H1 (cell line): ENCODE measurements at regions not wholly inside any gene's neighbourhood (a gene's known extent, or its start where the extent isn't known, plus 50 kb on each side); places are given as distances from the start of the nearest gene placed in this dataset.

Experiments
- CTCF ChIA-PET: fragments of 300-600 bp; sonication (Branson Sonifier 250); formaldehyde crosslinking; loops from one replicate; lab custom pipeline; 2021; ENCODE audit not compliant: partially characterized antibody; lab: Charles Lee
- POLR2A ChIA-PET: fragments of 300-600 bp; sonication (Branson Sonifier 250); formaldehyde crosslinking; loops from one replicate; lab custom pipeline; 2021; ENCODE audit warnings: inconsistent platforms; ENCODE audit not compliant: partially characterized antibody; lab: Charles Lee
- DNase-seq, 2 experiments: peaks; one replicate each; pipeline versions ENCODE4 v3.0.0 to v3.0.0-alpha.2; 2010 to 2022; ENCODE audit warnings: low spot score in 2 of 2, low read depth in 1 of 2, mixed read lengths in 1 of 2
- FAIRE-seq: peaks from 2 replicates; lab custom pipeline; 2011; peaks lifted over from hg19 to GRCh38; lab: Jason Lieb, UNC
- H2AFZ ChIP-seq: 2 replicates; pipeline ENCODE4 v1.8.1; 2012; ENCODE audit warnings: low read length, inconsistent platforms
- H2AK5ac ChIP-seq: 2 replicates; pipeline ENCODE4 v1.6.1; 2013; ENCODE audit warnings: low read depth, low read length
- H2BK120ac ChIP-seq: replicated peaks from 2 replicates; pipeline ENCODE3; 2013; ENCODE audit warnings: low read depth, low read length, inconsistent platforms
- H2BK12ac ChIP-seq: 2 replicates; pipeline ENCODE4 v1.6.1; 2013; ENCODE audit warnings: low read depth, low read length
- H2BK15ac ChIP-seq: 2 replicates; pipeline ENCODE4 v1.6.1; 2013; ENCODE audit warnings: low read length
- H2BK20ac ChIP-seq: 2 replicates; pipeline ENCODE4 v1.6.1; 2013; ENCODE audit warnings: low read length
- H2BK5ac ChIP-seq: 2 replicates; pipeline ENCODE4 v1.6.1; 2013; ENCODE audit warnings: low read depth, low read length
- H3K14ac ChIP-seq: 2 replicates; pipeline ENCODE4 v1.6.1; 2013; ENCODE audit warnings: inconsistent platforms; ENCODE audit not compliant: insufficient read length
- H3K18ac ChIP-seq: 2 replicates; pipeline ENCODE4 v1.6.1; 2013; ENCODE audit warnings: low read length; ENCODE audit errors: extremely low read depth
- H3K23ac ChIP-seq: 2 replicates; pipeline ENCODE4 v1.6.1; 2013; ENCODE audit warnings: inconsistent platforms; ENCODE audit not compliant: insufficient read length
- H3K23me2 ChIP-seq: 2 replicates; pipeline ENCODE4 v1.6.1; 2013; ENCODE audit warnings: low read depth, low read length
- H3K27ac ChIP-seq: 2 replicates; pipeline ENCODE4 v1.6.1; 2011; ENCODE audit warnings: low read depth, low read length, inconsistent platforms
- H3K27me3 ChIP-seq, 4 experiments: replicated peaks in 1 of 4; 1 replicate in 1 of 4; 2 replicates in 3 of 4; pipeline versions ENCODE4 v1.6.1 to v1.8.1; 2011 to 2013; ENCODE audit warnings: low read length in 3 of 4, mild to moderate bottlenecking in 3 of 4, inconsistent platforms in 2 of 4, mixed read lengths in 2 of 4, moderate library complexity in 1 of 4; ENCODE audit not compliant: control insufficient read depth in 3 of 4, insufficient read depth in 3 of 4; ENCODE audit errors: extremely low read depth in 1 of 4
- H3K36me3 ChIP-seq, 4 experiments: 2 replicates each; pipeline versions ENCODE4 v1.6.1 to v1.8.1; 2011 to 2013; ENCODE audit warnings: mild to moderate bottlenecking in 4 of 4, low read length in 3 of 4, moderate library complexity in 2 of 4, control low read depth in 1 of 4, inconsistent platforms in 1 of 4; ENCODE audit not compliant: insufficient read depth in 4 of 4, control insufficient read depth in 2 of 4
- H3K4ac ChIP-seq: replicated peaks from 2 replicates; pipeline ENCODE3; 2013; ENCODE audit warnings: low read length, low read depth, mixed read lengths, inconsistent platforms; ENCODE audit not compliant: insufficient read length
- H3K4me1 ChIP-seq, 4 experiments: replicated peaks in 1 of 4; 1 replicate in 1 of 4; 2 replicates in 3 of 4; pipeline versions ENCODE4 v1.6.1 to v1.8.1; 2011 to 2013; ENCODE audit warnings: low read length in 3 of 4, inconsistent platforms in 2 of 4, mixed read lengths in 1 of 4; ENCODE audit not compliant: insufficient read depth in 4 of 4, control insufficient read depth in 3 of 4
- H3K4me2 ChIP-seq, 2 experiments: 2 replicates each; pipeline versions ENCODE4 v1.6.1 to v1.8.1; 2011 to 2013; ENCODE audit warnings: low read depth in 2 of 2, low read length in 2 of 2, control low read depth in 1 of 2, inconsistent platforms in 1 of 2, mild to moderate bottlenecking in 1 of 2; ENCODE audit not compliant: insufficient read depth in 1 of 2
- H3K4me3 ChIP-seq, 4 experiments: fragments of 200-600, 300-600 bp in 1 of 4; sonication (generic), shearing (Covaris generic), sonication (Bioruptor Twin) in 1 of 4; 2 replicates each; pipeline versions ENCODE4 v1.5.1 to v1.8.1; 2011 to 2016; ENCODE audit warnings: low read length in 4 of 4, low read depth in 3 of 4, control low read depth in 2 of 4, inconsistent platforms in 2 of 4, mild to moderate bottlenecking in 2 of 4, mixed read lengths in 1 of 4, moderate library complexity in 1 of 4; ENCODE audit not compliant: insufficient read depth in 2 of 4; ENCODE audit errors: extremely low read depth in 1 of 4
- H3K56ac ChIP-seq: replicated peaks from 2 replicates; pipeline ENCODE3; 2013; ENCODE audit warnings: low read depth, mild to moderate bottlenecking, mixed read lengths, low read length, inconsistent platforms; ENCODE audit not compliant: insufficient read length
- H3K79me1 ChIP-seq: 2 replicates; pipeline ENCODE4 v1.6.1; 2013; ENCODE audit warnings: low read depth, low read length, control low read depth
- H3K79me2 ChIP-seq, 2 experiments: 2 replicates each; pipeline versions ENCODE4 v1.6.1 to v1.8.1; 2012 to 2013; ENCODE audit warnings: low read length in 2 of 2, mild to moderate bottlenecking in 2 of 2, inconsistent platforms in 1 of 2; ENCODE audit not compliant: insufficient read depth in 2 of 2, control insufficient read depth in 1 of 2
- H3K9ac ChIP-seq, 4 experiments: replicated peaks in 1 of 4; 1 replicate in 1 of 4; 2 replicates in 3 of 4; pipeline versions ENCODE4 v1.6.1 to v1.8.1; 2011 to 2013; ENCODE audit warnings: low read depth in 3 of 4, low read length in 3 of 4, control low read depth in 2 of 4, mild to moderate bottlenecking in 2 of 4, moderate library complexity in 2 of 4, inconsistent platforms in 1 of 4; ENCODE audit errors: extremely low read depth in 1 of 4
- H3K9me3 ChIP-seq, 2 experiments: 2 replicates each; pipeline versions ENCODE4 v1.6.1 to v1.8.1; 2012 to 2013; ENCODE audit warnings: mild to moderate bottlenecking in 2 of 2, moderate library complexity in 2 of 2, control low read depth in 1 of 2, inconsistent platforms in 1 of 2, low read depth in 1 of 2, low read length in 1 of 2, mixed read lengths in 1 of 2; ENCODE audit not compliant: insufficient read depth in 2 of 2
- H4K20me1 ChIP-seq, 2 experiments: replicated peaks in 1 of 2; 2 replicates each; pipeline versions ENCODE3 to v1.8.1; 2011 to 2013; ENCODE audit warnings: inconsistent platforms in 2 of 2, low read length in 2 of 2, mild to moderate bottlenecking in 1 of 2; ENCODE audit not compliant: insufficient read depth in 2 of 2, control insufficient read depth in 1 of 2
- H4K5ac ChIP-seq: 2 replicates; pipeline ENCODE4 v1.6.1; 2013; ENCODE audit warnings: low read length, low read depth, mixed read lengths, inconsistent platforms; ENCODE audit not compliant: insufficient read length
- H4K8ac ChIP-seq: 2 replicates; pipeline ENCODE4 v1.8.0; 2013; ENCODE audit warnings: mild to moderate bottlenecking, moderate library complexity, low read length, inconsistent platforms; ENCODE audit not compliant: insufficient read depth; ENCODE audit errors: extremely low read depth
- H4K91ac ChIP-seq: replicated peaks from 2 replicates; pipeline ENCODE3; 2013; ENCODE audit warnings: low read length, mixed read lengths, inconsistent platforms; ENCODE audit not compliant: insufficient read length
- GTF2F1 ChIP-seq: IDR thresholded peaks from 2 replicates; pipeline ENCODE4 v1.6.1; 2012; ENCODE audit warnings: low read depth, low read length, improper control_type of control experiment, borderline replicate concordance
- KDM1A ChIP-seq: fragments of 200-600, 300-600 bp; sonication (generic); IDR thresholded peaks from 2 replicates; pipeline ENCODE4 v1.7.1; 2016; ENCODE audit warnings: mild to moderate bottlenecking, low read length, borderline replicate concordance
- KDM5A ChIP-seq: fragments of 200-600 bp; IDR thresholded peaks from 2 replicates; pipeline ENCODE4 v1.7.1; 2012; ENCODE audit warnings: mild to moderate bottlenecking, low read length, inconsistent platforms, mixed read lengths
- RBBP5 ChIP-seq: IDR thresholded peaks from 2 replicates; pipeline ENCODE4 v1.7.1; 2012; ENCODE audit warnings: low read depth, mild to moderate bottlenecking, inconsistent platforms, low read length, moderate library complexity, borderline replicate concordance
- SP1 ChIP-seq: IDR thresholded peaks from 2 replicates; pipeline ENCODE4 v1.6.1; 2011; ENCODE audit warnings: low read depth, low read length
- SP4 ChIP-seq: IDR thresholded peaks from 2 replicates; pipeline ENCODE4 v1.6.1; 2012; ENCODE audit warnings: low read length, inconsistent platforms
- TEAD4 ChIP-seq: IDR thresholded peaks from 2 replicates; pipeline ENCODE4 v1.6.1; 2012; ENCODE audit warnings: low read depth, low read length, inconsistent platforms, mixed read lengths
- WGBS, 2 experiments: shearing (Covaris generic) in 1 of 2; methylation state at CpG; one replicate each; pipeline versions ENCODE4 v1.1.6 to v1.1.7; 2013 to 2015; ENCODE audit warnings: low lambda C conversion rate in 2 of 2, mixed read lengths in 2 of 2, inconsistent platforms in 1 of 2, low coverage in 1 of 2, missing lambda C conversion rate in 1 of 2; ENCODE audit not compliant: insufficient replicate concordance in 2 of 2, insufficient coverage in 1 of 2, insufficient read length in 1 of 2; ENCODE audit errors: extremely low coverage in 1 of 2, missing lambda C conversion rate in 1 of 2; 5-methylcytosine and 5-hydroxymethylcytosine counted together
- TF ChIP-seq, protein P1 (sequence below): IDR thresholded peaks from 2 replicates; pipeline ENCODE4 v1.6.1; 2012; ENCODE audit warnings: inconsistent platforms

- no peak for DNase-seq
- no peak overlapping the region for H2AK5ac ChIP-seq
- H2BK20ac ChIP-seq = no peak overlapping the region
- CTCF ChIA-PET = interaction anchor here (1.0 to 2.3 kb wide), 5 partner anchors 14 to 306 kb away, joined by 3 to 10 read pairs (median 3); no protein-coding TSS in a partner anchor
- WGBS, 2 experiments = 90% methylated on average over 1 of the region's 1 CpG; no CpG with 5 or more reads in 1 of the 2 experiments
- no peak overlapping the region for H4K8ac ChIP-seq
- no peak overlapping the region for H3K27ac ChIP-seq
- H2BK12ac ChIP-seq = no peak overlapping the region
- no peak overlapping the region for H4K5ac ChIP-seq
- no peak overlapping the region for H3K4ac ChIP-seq
- no peak overlapping the region for H4K91ac ChIP-seq
- no peak for FAIRE-seq
- H3K56ac ChIP-seq = no peak overlapping the region
- H2BK15ac ChIP-seq = no peak overlapping the region
- no peaks in the 10 kb centered on the region for H4K20me1 ChIP-seq
- no peaks in the 10 kb centered on the region for H3K79me2 ChIP-seq
- no peaks in the 10 kb centered on the region for H3K79me1 ChIP-seq
- H3K4me3 ChIP-seq = no peak overlapping the region
- H3K36me3 ChIP-seq = no peaks in the 10 kb centered on the region
- no peak overlapping the region for H2BK120ac ChIP-seq
- POLR2A ChIA-PET = no interaction called here
- no peak overlapping the region for H2AFZ ChIP-seq
- H3K9me3 ChIP-seq = no peaks in the 10 kb centered on the region
- no peaks in the 10 kb centered on the region for H3K23me2 ChIP-seq
- no peaks in the 10 kb centered on the region; a peak in 1 of 7 replicates for H3K4me1 ChIP-seq
- H3K27me3 ChIP-seq = no peaks in the 10 kb centered on the region
- H2BK5ac ChIP-seq = no peak overlapping the region
- no peak overlapping the region for H3K9ac ChIP-seq
- H3K23ac ChIP-seq = no peak overlapping the region
- H3K18ac ChIP-seq = no peak overlapping the region
- no peak overlapping the region for H3K4me2 ChIP-seq
- H3K14ac ChIP-seq = no peak overlapping the region
- TF ChIP-seq SP1 (no peak), KDM5A (no peak), GTF2F1 (no peak), KDM1A (no peak), TEAD4 (no peak), SP4 (no peak), RBBP5 (no peak)
- TF ChIP-seq, protein P1, sequence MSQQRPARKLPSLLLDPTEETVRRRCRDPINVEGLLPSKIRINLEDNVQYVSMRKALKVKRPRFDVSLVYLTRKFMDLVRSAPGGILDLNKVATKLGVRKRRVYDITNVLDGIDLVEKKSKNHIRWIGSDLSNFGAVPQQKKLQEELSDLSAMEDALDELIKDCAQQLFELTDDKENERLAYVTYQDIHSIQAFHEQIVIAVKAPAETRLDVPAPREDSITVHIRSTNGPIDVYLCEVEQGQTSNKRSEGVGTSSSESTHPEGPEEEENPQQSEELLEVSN = no peak
Measured at GRCh38 chr6:85016726-85017125, 252.3 kb upstream of the TBX18 start.
